B cell (primary cell): ENCODE measurements at regions not wholly inside any gene's neighbourhood (a gene's known extent, or its start where the extent isn't known, plus 50 kb on each side); places are given as distances from the start of the nearest gene placed in this dataset.

ENCODE experiments used
- ATAC-seq: fragments of 200-7000 bp; cut with Tn5 transposase; one replicate; pipeline ENCODE4 v1.10.0; 2021; ENCODE audit warnings: low read depth, mild to moderate bottlenecking, moderate number of reproducible peaks, moderate library complexity
- CTCF ChIA-PET: fragments of 350-600 bp; sonication (Branson Sonifier 250); formaldehyde crosslinking; loops from one replicate; lab custom pipeline; 2021; ENCODE audit warnings: antibody characterized with exemption, inconsistent platforms; lab: Charles Lee
- POLR2A ChIA-PET: fragments of 350-600 bp; sonication (Branson Sonifier 250); formaldehyde crosslinking; loops from one replicate; lab custom pipeline; 2021; ENCODE audit warnings: antibody characterized with exemption; lab: Charles Lee
- DNase-seq: peaks from one replicate; pipeline ENCODE4 v3.0.0; 2013
- H2AFZ ChIP-seq: 2 replicates; pipeline ENCODE4 v1.6.1; 2012; ENCODE audit warnings: mild to moderate bottlenecking, low read depth, low read length; ENCODE audit not compliant: insufficient read depth, poor library complexity, severe bottlenecking
- H3K27ac ChIP-seq, 2 donors: 1 replicate in 1 of 2; 2 replicates in 1 of 2; pipeline ENCODE4 v1.5.1; 2012 to 2013; ENCODE audit warnings: low read length in 2 of 2, mild to moderate bottlenecking in 2 of 2, moderate library complexity in 1 of 2
- H3K27me3 ChIP-seq, 4 experiments: fragments of 200-600 bp in 1 of 4; sonication (generic) in 1 of 4; replicated peaks in 1 of 4; 1 replicate in 2 of 4; 2 replicates in 2 of 4; pipeline versions ENCODE4 v1.6.1 to v1.7.0; 2013 to 2016; ENCODE audit warnings: low read length in 3 of 4, mild to moderate bottlenecking in 2 of 4, mixed read lengths in 1 of 4, moderate library complexity in 1 of 4; ENCODE audit not compliant: insufficient read depth in 4 of 4, control insufficient read depth in 3 of 4; ENCODE audit errors: control extremely low read depth in 1 of 4
- H3K36me3 ChIP-seq, 2 experiments: replicated peaks in 1 of 2; 1 replicate in 1 of 2; 2 replicates in 1 of 2; pipeline versions ENCODE4 v1.6.1 to v1.7.1; 2013; ENCODE audit warnings: low read length in 1 of 2; ENCODE audit not compliant: insufficient read depth in 2 of 2, control insufficient read depth in 1 of 2; ENCODE audit errors: control extremely low read depth in 1 of 2, extremely low read depth in 1 of 2
- H3K4me1 ChIP-seq, 2 donors: fragments of 200-600 bp in 1 of 2; sonication (generic) in 1 of 2; 1 replicate in 1 of 2; 2 replicates in 1 of 2; pipeline versions ENCODE4 v1.5.1 to v1.6.1; 2013 to 2017; ENCODE audit warnings: low read length in 2 of 2; ENCODE audit not compliant: control insufficient read depth in 2 of 2, insufficient read depth in 2 of 2
- H3K4me2 ChIP-seq: replicated peaks from 2 replicates; pipeline ENCODE3; 2012; ENCODE audit warnings: mild to moderate bottlenecking, low read depth, low read length; ENCODE audit not compliant: poor library complexity, severe bottlenecking
- H3K4me3 ChIP-seq, 5 experiments: fragments of 200-600 bp in 1 of 5; sonication (generic) in 1 of 5; 1 replicate in 3 of 5; 2 replicates in 2 of 5; pipeline versions ENCODE4 v1.5.1 to v1.7.0; 2011 to 2016; ENCODE audit warnings: low read length in 4 of 5, mild to moderate bottlenecking in 4 of 5, low read depth in 2 of 5, control low read depth in 1 of 5, moderate library complexity in 1 of 5; ENCODE audit not compliant: insufficient read depth in 1 of 5; ENCODE audit errors: control extremely low read depth in 1 of 5, extremely low read depth in 1 of 5
- H3K79me2 ChIP-seq: fragments of 200-600 bp; sonication (generic); one replicate; pipeline ENCODE4 v1.6.0; 2016; ENCODE audit warnings: low read length; ENCODE audit not compliant: control insufficient read depth, insufficient read depth
- H3K9ac ChIP-seq: fragments of 200-600 bp; sonication (generic); 2 replicates; pipeline ENCODE4 v1.6.1; 2017; ENCODE audit warnings: mild to moderate bottlenecking, low read length, moderate library complexity
- H3K9me3 ChIP-seq, 3 donors: one replicate each; pipeline versions ENCODE4 v1.6.1 to v1.7.1; 2013; ENCODE audit warnings: low read length in 2 of 3; ENCODE audit not compliant: control insufficient read depth in 2 of 3, insufficient read depth in 1 of 3; ENCODE audit errors: control extremely low read depth in 1 of 3
- H4K20me1 ChIP-seq: 2 replicates; pipeline ENCODE4 v1.6.0; 2012; ENCODE audit warnings: mild to moderate bottlenecking, low read length; ENCODE audit not compliant: insufficient read depth, control insufficient read depth, poor library complexity, severe bottlenecking
- H3K27ac Mint-ChIP-seq: one replicate; pipeline ENCODE4 v1.8.0; 2021; ENCODE audit warnings: mixed read lengths
- H3K27me3 Mint-ChIP-seq: one replicate; pipeline ENCODE4 v1.8.0; 2021; ENCODE audit warnings: mixed read lengths
- H3K4me1 Mint-ChIP-seq: one replicate; pipeline ENCODE4 v1.8.0; 2021; ENCODE audit warnings: mixed read lengths
- H3K4me3 Mint-ChIP-seq: one replicate; pipeline ENCODE4 v1.8.0; 2021; ENCODE audit warnings: mixed read lengths
- H3K9me3 Mint-ChIP-seq: one replicate; pipeline ENCODE4 v1.8.0; 2022; ENCODE audit warnings: mixed read lengths; ENCODE audit not compliant: insufficient read depth
- CTCF ChIP-seq: fragments of 200-600 bp; IDR thresholded peaks from one replicate; pipeline ENCODE4 v1.8.0; 2022; ENCODE audit warnings: antibody characterized with exemption, mild to moderate bottlenecking
- EZH2 ChIP-seq: IDR thresholded peaks from 2 replicates; pipeline ENCODE4 v1.6.1; 2012; ENCODE audit warnings: borderline replicate concordance, low read depth, mild to moderate bottlenecking, moderate library complexity, low read length; ENCODE audit not compliant: insufficient read depth, poor library complexity, severe bottlenecking
- WGBS: methylation state at CpG from one replicate; pipeline ENCODE4 v1.1.5; 2013; ENCODE audit warnings: missing lambda C conversion rate; ENCODE audit not compliant: insufficient coverage; 5-methylcytosine and 5-hydroxymethylcytosine counted together
- intact Hi-C: fragments of 100-400 bp; cut with micrococcal nuclease; formaldehyde crosslinking; loops from one replicate; pipeline ENCODE4 v1.10.0; 2022

- Mint-ChIP-seq H3K27me3 (no peaks in the 10 kb centered on the region), H3K9me3 (no peaks in the 10 kb centered on the region), H3K4me1 (peaks cover 4% of the 10 kb centered on the region), H3K4me3 (no peak overlapping the region), H3K27ac (no peak overlapping the region)
- 89% methylated on average over 1 of the region's 2 CpGs for WGBS
- H2AFZ ChIP-seq, result no peak overlapping the region
- no peak overlapping the region for H3K4me3 ChIP-seq
- H3K4me2 ChIP-seq, result no peak overlapping the region
- H3K27ac ChIP-seq, result no peak overlapping the region
- no peaks in the 10 kb centered on the region for H3K9me3 ChIP-seq
- CTCF ChIA-PET, result no interaction called here
- DNase-seq, result no peak
- H3K9ac ChIP-seq, result no peak overlapping the region
- ATAC-seq, result no peak
- H3K79me2 ChIP-seq, result no peaks in the 10 kb centered on the region
- POLR2A ChIA-PET, result no interaction called here
- no peak for TF ChIP-seq CTCF
- TF ChIP-seq EZH2, result no peak
- H4K20me1 ChIP-seq, result no peaks in the 10 kb centered on the region
- no peaks in the 10 kb centered on the region for H3K27me3 ChIP-seq
- H3K36me3 ChIP-seq, result no peaks in the 10 kb centered on the region
- intact Hi-C loops, result no loop called here
- H3K4me1 ChIP-seq, result no peaks in the 10 kb centered on the region
These were observed 370.7 kb downstream of the ZSWIM6 start for GRCh38 chr5:61702784-61703183.

- ATAC-seq (no peak), DNase-seq (no peak)
- peaks cover 4% of the 10 kb centered on the region for H3K4me1 Mint-ChIP-seq
- no peak overlapping the region for H3K4me3 Mint-ChIP-seq
- no peaks in the 10 kb centered on the region for H3K27me3 ChIP-seq
- H3K36me3 ChIP-seq, result no peaks in the 10 kb centered on the region
- H3K79me2 ChIP-seq, result no peaks in the 10 kb centered on the region
- H3K9me3 Mint-ChIP-seq, result no peaks in the 10 kb centered on the region
- no peak overlapping the region for H3K4me3 ChIP-seq
- H3K9me3 ChIP-seq, result no peaks in the 10 kb centered on the region
- no peak overlapping the region for H3K27ac ChIP-seq
- intact Hi-C loops, result no loop called here
- no peak overlapping the region for H3K9ac ChIP-seq
- H2AFZ ChIP-seq, result no peak overlapping the region
- CTCF ChIA-PET, result no interaction called here
- no peak overlapping the region for H3K27ac Mint-ChIP-seq
- POLR2A ChIA-PET, result no interaction called here
- TF ChIP-seq CTCF, result no peak
- TF ChIP-seq EZH2, result no peak
- H3K27me3 Mint-ChIP-seq, result no peaks in the 10 kb centered on the region
- H3K4me2 ChIP-seq, result no peak overlapping the region
- no CpG with 5 or more reads among the region's 3 CpGs for WGBS
- no peaks in the 10 kb centered on the region for H3K4me1 ChIP-seq
- no peaks in the 10 kb centered on the region for H4K20me1 ChIP-seq
These were observed 372.2 kb downstream of the ZSWIM6 start for GRCh38 chr5:61704289-61704688.
